B cell (primary cell): ENCODE measurements at regions not wholly inside any gene's neighbourhood (a gene's known extent, or its start where the extent isn't known, plus 50 kb on each side); places are given as distances from the start of the nearest gene placed in this dataset.

Experiments used
- CTCF ChIP-seq: fragments of 200-600 bp; IDR thresholded peaks from one replicate; pipeline ENCODE4 v1.8.0; 2022; ENCODE audit warnings: antibody characterized with exemption, mild to moderate bottlenecking
- EZH2 ChIP-seq: IDR thresholded peaks from 2 replicates; pipeline ENCODE4 v1.6.1; 2012; ENCODE audit warnings: borderline replicate concordance, low read depth, mild to moderate bottlenecking, moderate library complexity, low read length; ENCODE audit not compliant: insufficient read depth, poor library complexity, severe bottlenecking

DNA sequence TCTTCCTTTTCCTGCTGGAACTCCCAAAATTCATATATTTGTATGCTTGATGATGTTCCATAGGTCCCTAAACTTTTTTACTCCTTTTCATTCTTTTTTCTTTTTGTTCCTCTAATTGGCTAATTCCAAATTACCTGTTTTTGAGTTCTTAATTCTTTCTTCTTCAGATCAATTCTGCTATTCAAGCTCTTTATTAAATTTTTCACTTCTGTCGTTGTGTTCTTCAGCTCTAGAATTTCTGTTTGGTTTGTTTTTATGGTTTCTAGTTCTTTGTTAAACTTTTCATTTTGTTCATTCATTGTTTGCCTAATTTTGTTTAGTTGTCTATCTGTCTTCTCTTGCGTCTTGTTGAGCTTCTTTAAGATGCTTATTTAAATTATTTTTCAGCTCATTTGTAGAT is 154.8 kb downstream of the TPH2 start:
- TF ChIP-seq CTCF (no peak), EZH2 (no peak)
